HEK293 (cell line): ENCODE measurements at regions not wholly inside any gene's neighbourhood (a gene's known extent, or its start where the extent isn't known, plus 50 kb on each side); places are given as distances from the start of the nearest gene placed in this dataset.

Experiments
- CTCF ChIP-seq: fragments of 450-650 bp; formaldehyde crosslinking; IDR thresholded peaks from 2 replicates; pipeline ENCODE4 v1.5.1; 2016; ENCODE audit warnings: missing biosample characterization, missing genetic modification characterization
- GLI2 ChIP-seq: fragments of 450-650 bp; formaldehyde crosslinking; IDR thresholded peaks from 2 replicates; pipeline ENCODE4; 2017; ENCODE audit warnings: missing biosample characterization, missing genetic modification characterization, low read depth, borderline replicate concordance
- SP2 ChIP-seq: fragments of 450-650 bp; formaldehyde crosslinking; IDR thresholded peaks from 2 replicates; pipeline ENCODE4 v1.5.1; 2016; ENCODE audit warnings: missing biosample characterization, missing genetic modification characterization
- YY1 ChIP-seq: fragments of 450-650 bp; formaldehyde crosslinking; IDR thresholded peaks from 2 replicates; pipeline ENCODE4 v1.5.1; 2018; ENCODE audit warnings: missing biosample characterization, missing genetic modification characterization
- ZNF174 ChIP-seq: fragments of 450-650 bp; formaldehyde crosslinking; IDR thresholded peaks from 2 replicates; pipeline ENCODE4 v1.5.0; 2017; ENCODE audit warnings: missing biosample characterization, mild to moderate bottlenecking, missing genetic modification characterization
- ZNF2 ChIP-seq: fragments of 450-650 bp; formaldehyde crosslinking; IDR thresholded peaks from 2 replicates; pipeline ENCODE4 v1.5.1; 2016; ENCODE audit warnings: missing biosample characterization, missing genetic modification characterization
- ZNF302 ChIP-seq: fragments of 450-650 bp; formaldehyde crosslinking; IDR thresholded peaks from 2 replicates; pipeline ENCODE4 v1.5.1; 2016; ENCODE audit warnings: missing biosample characterization, missing genetic modification characterization, low read depth
- ZNF362 ChIP-seq: fragments of 450-650 bp; formaldehyde crosslinking; IDR thresholded peaks from 2 replicates; pipeline ENCODE4 v1.5.1; 2016; ENCODE audit warnings: missing biosample characterization, missing genetic modification characterization
- ZNF501 ChIP-seq: fragments of 450-650 bp; formaldehyde crosslinking; IDR thresholded peaks from 2 replicates; pipeline ENCODE4 v1.5.1; 2016; ENCODE audit warnings: missing biosample characterization, missing genetic modification characterization

- TF ChIP-seq YY1 (tag by site-specific recombination) = no peak
- TF ChIP-seq ZNF2 = no peak
- no peak for TF ChIP-seq GLI2 (tag by site-specific recombination)
- no peak for TF ChIP-seq SP2
- TF ChIP-seq ZNF362 (tag by site-specific recombination) = no peak
- no peak for TF ChIP-seq ZNF302 (tag by site-specific recombination)
- TF ChIP-seq CTCF (tag by site-specific recombination) = no peak
- TF ChIP-seq ZNF501 (tag by site-specific recombination) = no peak
- no peak for TF ChIP-seq ZNF174 (tag by site-specific recombination)
These were observed 336.4 kb upstream of the ZMIZ1 start for GRCh38 chr10:78732381-78732780.
